ENCODE measurements at regions not wholly inside any gene's neighbourhood (a gene's known extent, or its start where the extent isn't known, plus 50 kb on each side); places are given as distances from the start of the nearest gene placed in this dataset.

- TF ChIP-seq, protein P1, sequence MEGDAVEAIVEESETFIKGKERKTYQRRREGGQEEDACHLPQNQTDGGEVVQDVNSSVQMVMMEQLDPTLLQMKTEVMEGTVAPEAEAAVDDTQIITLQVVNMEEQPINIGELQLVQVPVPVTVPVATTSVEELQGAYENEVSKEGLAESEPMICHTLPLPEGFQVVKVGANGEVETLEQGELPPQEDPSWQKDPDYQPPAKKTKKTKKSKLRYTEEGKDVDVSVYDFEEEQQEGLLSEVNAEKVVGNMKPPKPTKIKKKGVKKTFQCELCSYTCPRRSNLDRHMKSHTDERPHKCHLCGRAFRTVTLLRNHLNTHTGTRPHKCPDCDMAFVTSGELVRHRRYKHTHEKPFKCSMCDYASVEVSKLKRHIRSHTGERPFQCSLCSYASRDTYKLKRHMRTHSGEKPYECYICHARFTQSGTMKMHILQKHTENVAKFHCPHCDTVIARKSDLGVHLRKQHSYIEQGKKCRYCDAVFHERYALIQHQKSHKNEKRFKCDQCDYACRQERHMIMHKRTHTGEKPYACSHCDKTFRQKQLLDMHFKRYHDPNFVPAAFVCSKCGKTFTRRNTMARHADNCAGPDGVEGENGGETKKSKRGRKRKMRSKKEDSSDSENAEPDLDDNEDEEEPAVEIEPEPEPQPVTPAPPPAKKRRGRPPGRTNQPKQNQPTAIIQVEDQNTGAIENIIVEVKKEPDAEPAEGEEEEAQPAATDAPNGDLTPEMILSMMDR (conservative IDR thresholded peaks at IDR 0.05): no peak
- no peak for TF ChIP-seq EZH2 (IDR thresholded peaks at IDR 0.05; ENCODE audit: low read depth)
These were observed 363.6 kb upstream of the MAF start for GRCh38 chr16:79964104-79964503.

Measured in PC-9 (cell line).